HEK293T (cell line): ENCODE measurements at regions not wholly inside any gene's neighbourhood (a gene's known extent, or its start where the extent isn't known, plus 50 kb on each side); places are given as distances from the start of the nearest gene placed in this dataset.

ENCODE experiments used
- ARNT ChIP-seq: fragments of 450-650 bp; IDR thresholded peaks from 2 replicates; pipeline ENCODE4 v1.6.1; 2017; ENCODE audit warnings: mild to moderate bottlenecking
- ELF4 ChIP-seq: fragments of 450-650 bp; IDR thresholded peaks from 2 replicates; pipeline ENCODE4 v1.6.1; 2017; ENCODE audit warnings: antibody characterized with exemption
- FOXA1 ChIP-seq: fragments of 450-650 bp; IDR thresholded peaks from 2 replicates; pipeline ENCODE4 v1.6.1; 2016; ENCODE audit warnings: mild to moderate bottlenecking
- FOXK2 ChIP-seq: fragments of 450-650 bp; IDR thresholded peaks from 2 replicates; pipeline ENCODE4 v1.6.1; 2016; ENCODE audit warnings: mild to moderate bottlenecking
- SP1 ChIP-seq: fragments of 450-650 bp; IDR thresholded peaks from 2 replicates; pipeline ENCODE4 v1.6.1; 2017
- TARDBP ChIP-seq: fragments of 450-650 bp; IDR thresholded peaks from 2 replicates; pipeline ENCODE4 v1.6.1; 2016

DNA sequence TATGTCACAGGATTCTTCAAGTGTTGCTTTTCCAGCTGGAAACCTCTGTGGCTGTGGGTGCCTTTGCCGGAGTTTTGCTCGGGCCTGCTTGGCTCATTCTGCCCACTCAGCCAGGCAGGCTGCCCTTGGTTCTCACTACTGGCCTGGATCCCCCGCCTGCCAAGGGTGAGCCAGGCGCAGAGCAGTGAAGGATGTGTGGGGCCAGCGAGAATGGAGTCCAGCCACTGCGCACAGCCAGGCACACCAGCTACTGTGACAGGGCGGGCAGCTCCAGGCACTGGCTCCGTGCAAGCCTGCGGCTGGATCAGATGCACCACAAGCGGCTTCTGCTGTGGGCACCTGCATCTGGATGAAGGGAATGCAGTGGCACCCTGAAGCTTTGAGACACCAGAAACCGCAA lies 257.1 kb downstream of the RPRM start:
- TF ChIP-seq TARDBP (no peak), ELF4 (no peak), FOXK2 (no peak), FOXA1 (no peak), ARNT (no peak), SP1 (no peak)
